Activated naive CD4-positive, alpha-beta T cell treated with anti-CD3 and anti-CD28 coated beads, Interleukin-2, amount 10 ng/mL, durations not matched to agents 7 days and 5 days (primary cell): ENCODE measurements at regions not wholly inside any gene's neighbourhood (a gene's known extent, or its start where the extent isn't known, plus 50 kb on each side); places are given as distances from the start of the nearest gene placed in this dataset.

Experiments used
- CTCF ChIA-PET: fragments of 350-600 bp; sonication (Branson Sonifier 250); formaldehyde crosslinking; loops from one replicate; lab custom pipeline; 2021; ENCODE audit warnings: antibody characterized with exemption; lab: Charles Lee
- DNase-seq: peaks from one replicate; pipeline ENCODE4 v3.0.0-alpha.2; 2020
- H3K27ac Mint-ChIP-seq: one replicate; pipeline ENCODE4 v1.8.0; 2021; ENCODE audit warnings: mild to moderate bottlenecking, moderate library complexity, mixed read lengths
- H3K27me3 Mint-ChIP-seq: one replicate; pipeline ENCODE4 v1.8.0; 2021; ENCODE audit warnings: mild to moderate bottlenecking, mixed read lengths
- H3K36me3 Mint-ChIP-seq: one replicate; pipeline ENCODE4 v1.8.0; 2021; ENCODE audit warnings: mixed read lengths
- H3K4me1 Mint-ChIP-seq: one replicate; pipeline ENCODE4 v1.8.0; 2021; ENCODE audit warnings: mixed read lengths
- H3K4me3 Mint-ChIP-seq: one replicate; pipeline ENCODE4 v1.8.0; 2021; ENCODE audit warnings: mild to moderate bottlenecking, moderate library complexity, mixed read lengths
- H3K9me3 Mint-ChIP-seq: one replicate; pipeline ENCODE4 v1.8.0; 2021; ENCODE audit warnings: mixed read lengths

DNA sequence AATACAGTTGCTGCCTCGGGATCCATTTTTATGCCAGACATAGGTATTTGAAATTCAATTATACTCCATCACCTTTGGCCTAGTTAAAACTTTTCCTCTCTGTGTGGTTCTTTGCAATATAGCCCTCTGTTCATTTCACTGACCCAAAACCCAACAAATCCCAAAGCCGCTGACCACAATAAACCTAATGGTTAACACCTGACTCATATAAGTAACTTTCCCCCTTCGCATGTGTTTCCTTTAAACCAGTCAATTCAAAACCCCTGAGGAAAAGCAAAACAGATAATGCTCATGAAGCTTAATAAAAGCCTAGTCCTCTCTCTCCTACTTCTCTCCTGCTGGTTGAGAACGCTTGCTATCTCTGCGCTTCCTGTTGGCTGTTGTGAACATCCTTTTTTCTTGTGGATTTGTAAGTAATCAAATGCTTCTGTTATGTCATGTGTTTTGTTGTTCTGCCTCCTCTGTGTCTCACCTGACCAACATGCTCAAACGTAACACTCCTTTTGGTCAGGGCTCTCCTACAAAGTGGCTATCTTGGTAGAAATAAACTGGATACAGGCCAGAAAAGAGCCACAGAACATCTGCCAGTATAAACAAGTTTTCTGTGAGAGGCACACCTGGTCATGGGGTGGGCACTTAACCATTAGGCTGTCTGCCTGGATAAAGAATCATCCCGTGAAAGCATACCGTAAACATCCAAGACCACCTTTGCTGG is 652.6 kb downstream of the METTL15 start:
- H3K4me1 Mint-ChIP-seq, result no peaks in the 10 kb centered on the region
- CTCF ChIA-PET, result no interaction called here
- no peak for DNase-seq
- no peak overlapping the region for H3K4me3 Mint-ChIP-seq
- H3K27ac Mint-ChIP-seq, result no peak overlapping the region
- no peaks in the 10 kb centered on the region for H3K9me3 Mint-ChIP-seq
- no peaks in the 10 kb centered on the region for H3K27me3 Mint-ChIP-seq
- no peaks in the 10 kb centered on the region for H3K36me3 Mint-ChIP-seq

DNA sequence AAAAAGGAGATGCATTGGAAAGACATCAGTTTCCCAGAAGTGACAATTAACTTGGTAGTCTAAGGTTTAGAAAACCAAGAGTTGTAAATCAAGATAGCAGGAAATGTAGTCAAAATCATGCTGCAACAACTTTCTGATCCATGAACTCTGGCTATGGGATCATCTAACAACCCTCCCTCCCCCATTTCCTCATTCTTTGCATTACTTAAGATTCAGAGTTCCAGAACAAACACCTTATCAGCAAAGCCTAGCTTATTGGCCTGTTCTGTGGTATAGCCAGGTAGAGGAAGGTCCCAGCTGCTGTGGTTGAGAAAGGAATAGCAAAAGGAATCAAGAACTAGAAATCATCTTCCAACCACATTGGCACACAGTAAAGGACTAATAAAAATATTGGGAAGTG is 651.1 kb downstream of the METTL15 start:
- H3K4me1 Mint-ChIP-seq, result no peaks in the 10 kb centered on the region
- CTCF ChIA-PET, result no interaction called here
- H3K27me3 Mint-ChIP-seq, result no peaks in the 10 kb centered on the region
- no peak for DNase-seq
- H3K9me3 Mint-ChIP-seq, result peaks cover 3% of the 10 kb centered on the region
- no peaks in the 10 kb centered on the region for H3K36me3 Mint-ChIP-seq
- no peak overlapping the region for H3K27ac Mint-ChIP-seq
- H3K4me3 Mint-ChIP-seq, result no peak overlapping the region

DNA sequence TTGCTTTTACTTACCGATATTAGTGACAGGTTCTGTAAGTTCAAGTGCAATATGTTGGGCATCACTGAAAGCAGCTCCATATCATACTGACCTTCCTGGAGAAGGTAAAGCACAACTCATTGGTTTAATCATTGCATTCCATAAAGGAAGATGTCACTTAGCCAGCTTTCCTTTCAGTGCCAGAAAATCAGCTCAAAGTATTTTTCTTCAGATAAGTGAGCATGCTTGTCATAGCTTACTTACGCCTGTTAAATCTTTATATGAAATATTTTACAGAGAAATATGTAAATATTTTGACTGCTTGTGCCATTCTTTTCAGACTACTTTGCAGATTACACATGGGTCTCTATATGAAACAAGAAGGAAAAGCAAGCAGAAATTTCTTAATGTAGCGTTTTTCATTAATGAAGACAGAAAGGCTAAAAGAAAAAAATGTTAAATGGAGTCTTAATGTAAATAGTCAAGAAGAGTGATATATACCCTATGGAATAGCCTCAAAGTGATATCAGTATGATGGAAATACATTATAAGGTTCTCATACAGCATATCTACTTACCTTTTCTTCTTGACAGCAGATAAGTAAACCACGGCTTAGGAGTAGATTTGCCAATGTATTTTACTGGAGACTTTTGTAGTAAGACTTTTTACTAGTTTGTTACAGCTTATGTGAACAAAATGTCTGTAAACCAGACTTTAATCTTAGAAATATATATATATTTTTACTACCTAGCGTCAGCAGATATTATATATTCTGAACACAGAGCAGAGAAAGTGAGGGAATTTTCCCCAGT is 649.7 kb downstream of the METTL15 start:
- Mint-ChIP-seq H3K4me1 (no peaks in the 10 kb centered on the region), H3K27me3 (no peaks in the 10 kb centered on the region), H3K4me3 (no peak overlapping the region), H3K27ac (no peak overlapping the region), H3K36me3 (no peaks in the 10 kb centered on the region), H3K9me3 (peaks cover 3% of the 10 kb centered on the region)
- no peak for DNase-seq
- CTCF ChIA-PET, result no interaction called here

DNA sequence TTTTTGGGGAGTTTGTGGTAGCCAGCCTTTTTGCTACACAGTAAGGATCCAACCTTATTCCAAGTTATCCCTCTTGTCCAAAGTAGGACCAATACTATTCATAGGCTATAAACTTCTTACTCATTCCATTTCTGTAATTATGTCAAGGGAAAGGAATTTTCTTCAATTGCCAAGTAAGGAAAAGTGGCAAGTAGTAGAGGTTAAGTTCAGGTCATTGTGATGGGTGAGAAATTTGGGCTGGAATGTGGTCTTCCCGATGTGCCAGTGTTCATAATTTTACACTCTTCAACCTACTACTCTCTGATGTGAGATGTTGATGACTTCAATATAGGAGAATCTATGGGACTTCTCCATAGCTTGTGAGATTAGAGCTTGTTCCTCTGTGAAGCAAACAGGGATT is 648.8 kb downstream of the METTL15 start:
- no peaks in the 10 kb centered on the region for H3K36me3 Mint-ChIP-seq
- CTCF ChIA-PET, result no interaction called here

DNA sequence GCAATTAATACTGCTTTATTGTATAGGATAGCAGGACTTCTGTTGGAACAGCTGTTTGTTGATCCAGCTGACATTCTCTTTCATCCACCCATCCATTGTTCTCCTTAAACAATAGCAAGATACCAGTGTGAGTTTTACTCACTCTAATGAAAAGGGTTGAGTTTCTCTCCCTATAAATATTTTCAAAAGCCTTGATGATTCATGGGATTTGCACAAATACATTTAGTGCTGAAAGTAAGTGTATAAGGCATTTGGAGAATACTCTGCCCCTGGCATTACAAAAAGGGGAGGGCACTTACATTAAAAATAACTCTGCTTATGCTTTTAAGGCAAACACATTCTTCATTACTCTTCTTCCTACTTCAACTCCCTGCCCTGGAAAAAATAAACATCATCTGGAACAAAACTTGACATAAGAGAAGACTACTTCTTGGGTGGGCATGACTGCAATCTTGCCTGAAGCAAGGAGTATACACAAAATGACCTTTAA is 634.9 kb downstream of the METTL15 start:
- Mint-ChIP-seq H3K36me3 (no peaks in the 10 kb centered on the region), H3K4me1 (no peaks in the 10 kb centered on the region), H3K27me3 (no peaks in the 10 kb centered on the region), H3K9me3 (peaks cover 7% of the 10 kb centered on the region), H3K4me3 (no peak overlapping the region), H3K27ac (no peak overlapping the region)
- CTCF ChIA-PET, result no interaction called here
- no peak for DNase-seq

More for the DNA sequence above, 648.8 kb downstream of the METTL15 start:
- Mint-ChIP-seq H3K4me1 (no peaks in the 10 kb centered on the region), H3K4me3 (no peak overlapping the region), H3K9me3 (peaks cover 6% of the 10 kb centered on the region), H3K27me3 (no peaks in the 10 kb centered on the region), H3K27ac (no peak overlapping the region)
- no peak for DNase-seq

DNA sequence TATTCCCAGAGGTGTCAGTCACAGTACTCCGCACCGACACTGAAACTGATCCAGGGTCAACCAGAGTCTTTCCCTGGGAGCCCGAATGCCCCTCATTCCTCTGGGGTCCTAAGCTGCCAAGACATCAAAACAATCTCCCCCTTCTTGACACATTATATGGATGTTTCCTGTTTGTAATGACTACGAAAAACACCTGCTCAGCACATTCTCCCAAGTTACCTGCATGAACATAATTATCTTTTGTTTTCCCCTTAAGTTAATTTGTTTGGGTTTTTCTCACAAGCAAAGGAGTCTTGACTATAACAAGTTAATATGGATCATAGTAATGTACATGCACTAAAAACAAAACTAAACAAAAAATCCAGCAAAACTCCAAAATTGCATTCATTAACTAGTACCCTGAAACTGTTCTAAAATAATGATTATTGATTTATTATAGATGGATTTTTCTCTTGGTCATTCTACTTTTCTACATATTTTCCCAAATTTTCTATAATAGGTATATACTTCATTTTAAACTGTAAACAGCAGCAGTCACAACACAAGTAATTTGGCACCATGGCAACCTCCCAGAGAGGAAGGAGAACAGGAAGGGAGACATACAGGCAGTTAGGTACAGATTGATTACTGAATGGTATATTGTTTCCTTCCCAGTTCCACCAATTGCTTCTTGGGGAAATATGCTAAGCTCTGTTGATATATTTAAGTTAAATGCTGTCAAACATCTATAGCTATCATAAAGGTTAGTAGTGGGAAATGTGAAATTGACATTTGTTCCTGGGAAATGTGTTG is 631.5 kb downstream of the METTL15 start:
- CTCF ChIA-PET, result no interaction called here
- H3K4me1 Mint-ChIP-seq, result no peaks in the 10 kb centered on the region
- peaks cover 4% of the 10 kb centered on the region for H3K9me3 Mint-ChIP-seq
- H3K4me3 Mint-ChIP-seq, result no peak overlapping the region
- H3K27ac Mint-ChIP-seq, result no peak overlapping the region
- no peaks in the 10 kb centered on the region for H3K27me3 Mint-ChIP-seq
- DNase-seq, result no peak
- H3K36me3 Mint-ChIP-seq, result no peaks in the 10 kb centered on the region

DNA sequence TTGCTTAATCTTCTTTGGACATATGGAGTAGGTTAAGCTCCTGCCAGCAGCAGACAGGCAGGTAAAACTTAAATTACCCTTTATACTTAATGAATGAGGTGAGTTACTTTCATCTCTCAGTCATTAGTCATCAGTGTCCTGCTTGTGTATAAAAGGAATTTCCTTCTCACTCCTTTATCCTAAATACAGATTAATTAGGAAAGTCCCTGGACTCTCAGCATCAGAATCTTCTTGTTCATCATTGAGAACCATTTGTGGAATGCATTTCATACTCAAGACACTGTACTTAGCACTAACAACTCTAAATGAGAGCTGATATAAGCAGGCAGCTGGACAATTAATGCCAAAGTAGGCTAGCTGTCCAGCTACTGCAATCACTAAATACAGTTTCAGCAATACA is 630.4 kb downstream of the METTL15 start:
- Mint-ChIP-seq H3K4me3 (no peak overlapping the region), H3K36me3 (no peaks in the 10 kb centered on the region), H3K4me1 (no peaks in the 10 kb centered on the region), H3K9me3 (peaks cover 3% of the 10 kb centered on the region), H3K27ac (no peak overlapping the region), H3K27me3 (no peaks in the 10 kb centered on the region)
- no peak for DNase-seq
- CTCF ChIA-PET, result no interaction called here

DNA sequence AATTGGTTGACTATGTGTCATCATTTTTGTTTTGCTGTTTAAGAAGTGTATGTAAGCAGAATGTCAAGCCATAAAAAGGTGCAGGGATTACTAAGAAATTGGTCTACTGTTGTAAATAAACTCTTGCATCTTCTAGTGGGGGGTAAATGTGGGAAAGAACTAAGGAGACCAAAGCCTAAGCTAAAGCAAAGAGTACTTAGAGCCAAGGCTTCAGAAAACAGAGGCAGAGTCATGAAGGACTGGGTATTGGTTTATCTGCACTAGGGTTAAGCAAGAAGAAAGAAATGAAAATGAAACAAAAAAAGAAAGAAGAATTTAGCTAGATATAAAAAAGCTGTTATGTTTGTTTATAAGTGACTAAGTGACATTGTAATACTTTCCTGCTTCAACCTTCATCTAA is 628.1 kb downstream of the METTL15 start:
- no peak overlapping the region for H3K27ac Mint-ChIP-seq
- DNase-seq, result no peak
- CTCF ChIA-PET, result no interaction called here

DNA sequence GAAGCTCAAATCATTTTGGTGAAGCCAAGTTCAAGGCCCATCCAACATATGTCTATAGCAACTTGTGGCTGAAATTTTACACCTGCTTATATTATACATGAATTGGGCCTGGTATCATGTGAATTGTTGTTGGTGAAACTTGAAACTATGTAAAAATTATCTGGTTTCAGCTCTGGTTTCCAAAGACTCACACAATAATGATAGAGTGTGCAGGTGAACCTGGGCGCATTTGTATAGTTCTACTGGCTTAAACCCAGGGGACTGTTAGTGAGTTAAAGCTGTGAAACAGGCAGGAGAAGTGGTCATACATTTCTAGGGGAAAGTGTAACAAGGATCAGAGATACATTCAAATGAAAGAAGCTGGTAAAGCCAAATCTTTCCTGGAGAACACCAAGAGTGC is 627.3 kb downstream of the METTL15 start:
- Mint-ChIP-seq H3K4me1 (no peaks in the 10 kb centered on the region), H3K4me3 (no peak overlapping the region), H3K27me3 (no peaks in the 10 kb centered on the region), H3K27ac (no peak overlapping the region), H3K36me3 (no peaks in the 10 kb centered on the region), H3K9me3 (peaks cover 5% of the 10 kb centered on the region)
- CTCF ChIA-PET, result no interaction called here
- DNase-seq, result no peak

More for the DNA sequence above, 628.1 kb downstream of the METTL15 start:
- H3K4me1 Mint-ChIP-seq, result no peaks in the 10 kb centered on the region
- no peaks in the 10 kb centered on the region for H3K27me3 Mint-ChIP-seq
- H3K36me3 Mint-ChIP-seq, result no peaks in the 10 kb centered on the region
- H3K4me3 Mint-ChIP-seq, result no peak overlapping the region
- H3K9me3 Mint-ChIP-seq, result peaks cover 5% of the 10 kb centered on the region

DNA sequence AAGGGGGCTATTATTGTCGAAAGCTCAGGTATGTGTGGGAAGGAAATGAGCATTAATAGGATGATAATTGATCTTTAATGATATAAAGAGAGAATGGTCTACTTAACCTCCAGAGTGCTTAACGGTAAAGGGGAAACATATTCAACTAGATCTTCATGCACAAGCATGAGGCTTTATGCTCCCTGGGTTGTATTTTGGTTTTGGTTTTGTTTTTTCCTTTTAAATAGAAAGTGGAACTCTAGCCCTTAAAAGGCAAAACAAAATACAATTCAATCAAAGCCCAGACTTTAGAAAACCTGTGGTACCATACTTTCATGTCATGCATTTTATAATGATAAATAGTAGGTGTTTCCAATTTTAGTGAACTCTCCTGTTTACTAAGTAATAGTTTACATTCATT is 622.7 kb downstream of the METTL15 start:
- Mint-ChIP-seq H3K4me1 (no peaks in the 10 kb centered on the region), H3K36me3 (no peaks in the 10 kb centered on the region), H3K27me3 (no peaks in the 10 kb centered on the region), H3K4me3 (no peak overlapping the region), H3K27ac (no peak overlapping the region), H3K9me3 (peaks cover 10% of the 10 kb centered on the region)
- no peak for DNase-seq
- CTCF ChIA-PET, result no interaction called here

DNA sequence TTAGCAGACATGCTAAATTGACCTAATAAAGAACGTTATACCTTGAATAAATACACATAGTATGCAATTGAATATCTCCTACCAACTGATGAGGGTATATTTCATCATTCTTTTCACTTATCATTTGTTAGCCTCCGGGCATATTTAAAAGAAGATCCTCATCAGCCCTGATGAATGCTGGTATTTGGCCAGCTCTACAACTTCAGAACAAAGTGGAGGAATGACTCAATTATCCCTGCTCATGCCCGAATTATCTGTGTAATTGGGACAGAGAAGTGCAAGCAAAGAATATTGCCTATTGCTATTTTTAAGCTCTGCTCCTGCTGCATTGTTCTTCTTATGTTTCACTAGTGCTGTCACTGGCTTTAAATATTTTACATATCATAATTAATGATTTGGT is 622.1 kb downstream of the METTL15 start:
- CTCF ChIA-PET, result no interaction called here
- Mint-ChIP-seq H3K36me3 (no peaks in the 10 kb centered on the region), H3K4me3 (no peak overlapping the region), H3K27ac (no peak overlapping the region), H3K9me3 (peaks cover 10% of the 10 kb centered on the region), H3K4me1 (no peaks in the 10 kb centered on the region), H3K27me3 (no peaks in the 10 kb centered on the region)
- DNase-seq, result no peak

DNA sequence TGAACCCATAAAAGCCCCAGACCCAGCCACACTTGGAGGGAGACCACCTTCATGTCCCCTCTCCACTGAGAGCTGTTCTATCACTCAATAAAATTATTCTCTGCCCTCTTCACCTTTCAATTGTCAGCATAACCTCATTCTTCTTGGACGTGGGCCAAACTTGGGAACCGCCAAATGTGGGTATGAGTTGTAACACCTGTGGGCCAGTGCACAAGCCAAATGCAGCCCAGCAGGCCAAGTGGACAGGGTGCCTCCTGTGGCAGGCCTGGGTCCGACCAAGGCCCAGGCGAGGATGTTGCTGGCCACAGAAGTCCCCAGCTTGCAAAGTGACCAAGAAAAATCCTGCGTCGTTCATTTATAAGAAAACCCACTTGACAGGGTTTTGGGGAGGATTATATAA is 621.2 kb downstream of the METTL15 start:
- Mint-ChIP-seq H3K27ac (no peak overlapping the region), H3K36me3 (no peaks in the 10 kb centered on the region), H3K9me3 (peaks cover 7% of the 10 kb centered on the region), H3K27me3 (no peaks in the 10 kb centered on the region), H3K4me3 (no peak overlapping the region), H3K4me1 (no peaks in the 10 kb centered on the region)
- DNase-seq, result no peak
- CTCF ChIA-PET, result no interaction called here

DNA sequence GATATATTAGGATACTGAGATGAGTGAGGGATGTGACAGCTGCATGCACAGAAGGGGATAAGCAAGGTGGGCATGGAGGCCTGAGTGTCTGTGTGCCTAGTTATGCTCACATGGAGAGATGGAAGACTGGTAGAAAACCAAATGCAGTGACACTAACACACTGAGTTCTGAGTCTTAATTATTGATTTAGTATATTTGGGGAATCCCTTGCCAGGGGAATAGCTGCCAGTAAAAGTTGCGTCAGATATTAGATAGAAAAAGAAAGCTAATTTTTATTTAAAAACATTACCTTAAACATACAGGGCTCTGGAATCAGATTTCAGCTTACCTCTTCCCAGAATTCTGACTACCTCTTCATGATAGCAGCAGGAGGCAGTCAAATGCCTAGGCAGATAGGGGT is 620.5 kb downstream of the METTL15 start:
- H3K27me3 Mint-ChIP-seq, result no peaks in the 10 kb centered on the region
- CTCF ChIA-PET, result no interaction called here
- no peaks in the 10 kb centered on the region for H3K4me1 Mint-ChIP-seq

DNA sequence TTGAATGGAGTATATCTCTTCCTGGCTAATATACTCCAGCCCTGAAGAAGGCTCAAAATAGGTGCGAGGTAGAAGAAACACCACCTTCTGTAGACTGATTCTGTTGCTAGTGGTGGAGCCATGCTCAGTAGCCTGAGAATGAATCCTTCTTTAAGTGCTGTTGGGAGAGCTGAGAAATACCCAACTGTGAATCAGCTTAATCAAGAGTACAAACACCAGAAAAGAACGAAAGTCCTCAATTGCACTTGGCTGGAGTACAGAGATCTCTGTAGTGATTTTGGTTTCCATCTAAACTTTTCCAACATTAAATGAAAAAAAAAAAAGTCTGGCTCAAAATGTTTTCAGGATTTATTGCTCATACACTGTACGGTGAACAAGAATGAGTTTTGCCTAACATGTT is 619.1 kb downstream of the METTL15 start:
- Mint-ChIP-seq H3K27me3 (no peaks in the 10 kb centered on the region), H3K27ac (no peak overlapping the region), H3K9me3 (peaks cover 6% of the 10 kb centered on the region), H3K36me3 (no peaks in the 10 kb centered on the region), H3K4me3 (no peak overlapping the region), H3K4me1 (no peaks in the 10 kb centered on the region)
- CTCF ChIA-PET, result no interaction called here
- no peak for DNase-seq

More for the DNA sequence above, 620.5 kb downstream of the METTL15 start:
- Mint-ChIP-seq H3K27ac (no peak overlapping the region), H3K4me3 (no peak overlapping the region), H3K9me3 (peaks cover 7% of the 10 kb centered on the region), H3K36me3 (no peaks in the 10 kb centered on the region)
- DNase-seq, result no peak
